ACHN (cell line): ENCODE measurements at regions not wholly inside any gene's neighbourhood (a gene's known extent, or its start where the extent isn't known, plus 50 kb on each side); places are given as distances from the start of the nearest gene placed in this dataset.

Experiments
- DNase-seq: peaks from one replicate; pipeline ENCODE4 v3.0.0-alpha.2; 2015
- in situ Hi-C: cut with HindIII; loops from 2 replicates; pipeline ENCODE4 v1.10.0; 2017; ENCODE audit warnings: low sequenced_read_pairs, low pct_ligation_motif_present, low pct_unique_long_range_greater_than_20kb

DNA sequence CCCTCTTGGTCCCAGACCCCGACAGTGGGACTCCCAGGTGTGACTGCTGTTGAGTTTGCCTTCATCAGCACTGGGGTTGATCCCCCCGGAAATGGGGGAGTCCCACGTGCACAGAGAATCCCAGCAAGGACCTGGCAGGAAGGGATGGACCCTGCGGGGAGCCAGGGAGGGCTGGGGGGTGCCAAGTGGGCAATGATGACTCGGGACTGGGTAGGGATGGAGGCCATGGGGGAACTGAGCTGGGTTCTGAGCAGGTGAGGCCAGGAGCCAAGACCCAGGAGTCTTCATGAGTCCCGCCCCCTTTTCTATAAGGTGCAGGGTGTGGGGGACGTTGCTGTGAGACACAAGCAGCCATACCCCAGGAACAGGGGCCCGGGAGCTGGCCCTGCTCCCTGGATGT lies 103.8 kb downstream of the CRYAA start:
- in situ Hi-C loops = no loop called here
- no peak for DNase-seq

GRCh38 chr21:43271452-43272020 lies 102.7 kb downstream of the CRYAA start:
- no peak for DNase-seq
- in situ Hi-C loops = no loop called here

DNA sequence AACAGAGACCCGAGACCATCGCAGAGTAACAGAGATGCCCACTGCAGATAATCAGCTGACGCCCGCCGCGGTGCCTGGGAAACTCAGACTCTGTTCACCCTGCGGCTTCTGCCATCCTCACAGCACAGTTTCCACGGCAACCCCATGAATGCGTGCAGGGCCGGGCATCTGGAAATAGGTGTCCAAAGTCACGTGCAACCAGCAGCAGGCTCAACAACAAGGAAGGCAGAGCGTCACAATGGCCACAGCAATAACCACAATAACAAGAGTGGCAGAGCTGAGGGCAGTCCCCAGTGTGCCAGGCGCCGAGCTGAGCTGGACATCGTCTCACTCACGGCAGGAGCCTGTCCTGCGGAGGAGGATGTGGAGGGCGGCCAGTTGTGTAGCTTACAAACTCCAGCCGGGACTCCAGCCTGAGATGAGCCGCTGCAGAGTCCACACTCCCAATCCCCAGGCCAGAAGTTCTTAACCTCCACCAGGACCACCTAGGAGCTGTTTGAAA lies 102.0 kb downstream of the CRYAA start:
- no peak for DNase-seq
- in situ Hi-C loops = no loop called here

- DNase-seq = no peak
- in situ Hi-C loops = no loop called here
Measured at GRCh38 chr21:43269957-43270705, 101.3 kb downstream of the CRYAA start.

DNA sequence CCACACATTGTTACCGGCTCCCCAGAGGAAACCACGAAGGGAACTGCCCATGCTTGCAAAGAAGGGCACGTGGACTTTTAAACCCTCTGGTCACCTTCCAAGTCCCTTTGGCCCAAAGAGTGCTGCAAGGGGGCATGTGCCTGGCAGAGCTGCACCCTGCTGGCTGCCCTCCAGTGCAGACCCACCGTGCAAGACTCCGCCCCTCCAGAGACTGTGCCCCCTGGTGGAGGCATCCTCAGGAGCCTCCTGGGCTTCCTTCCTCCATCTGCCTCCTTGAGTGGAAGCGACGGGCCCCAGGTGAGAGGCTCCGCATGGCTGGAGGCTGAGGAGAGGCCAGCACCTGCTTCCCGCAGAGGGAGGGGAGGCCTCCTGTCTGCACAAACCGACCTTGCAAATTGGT lies 100.6 kb downstream of the CRYAA start:
- DNase-seq = peak; percentile 9
- in situ Hi-C loops = no loop called here

- in situ Hi-C loops = no loop called here
- DNase-seq = no peak
Measured at GRCh38 chr21:43268804-43269186, 100.0 kb downstream of the CRYAA start.

GRCh38 chr21:43268086-43268803 lies 99.4 kb downstream of the CRYAA start:
- no peak for DNase-seq
- in situ Hi-C loops = no loop called here

- no peak for DNase-seq
- in situ Hi-C loops = no loop called here
Measured at GRCh38 chr21:43267391-43268085, 98.7 kb downstream of the CRYAA start.

DNA sequence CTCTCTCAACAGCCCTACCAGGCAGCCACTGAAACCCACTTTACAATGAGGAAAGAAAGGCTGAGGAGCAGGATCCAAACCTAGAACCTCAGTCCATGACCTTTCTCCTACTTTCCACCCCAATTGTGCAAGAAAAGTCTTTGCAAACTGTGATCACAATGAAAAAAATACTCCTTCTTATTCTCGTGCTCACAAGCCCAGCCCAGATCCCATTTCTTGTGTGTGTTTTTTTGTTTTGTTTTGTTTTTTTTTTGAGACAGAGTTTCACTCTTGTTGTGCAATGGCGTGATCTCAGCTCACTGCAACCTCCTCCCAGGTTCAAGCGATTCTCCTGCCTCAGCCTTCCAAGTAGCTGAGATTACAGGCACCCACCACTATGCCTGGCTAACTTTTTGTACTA lies 97.7 kb downstream of the CRYAA start:
- in situ Hi-C loops = no loop called here
- DNase-seq = no peak

DNA sequence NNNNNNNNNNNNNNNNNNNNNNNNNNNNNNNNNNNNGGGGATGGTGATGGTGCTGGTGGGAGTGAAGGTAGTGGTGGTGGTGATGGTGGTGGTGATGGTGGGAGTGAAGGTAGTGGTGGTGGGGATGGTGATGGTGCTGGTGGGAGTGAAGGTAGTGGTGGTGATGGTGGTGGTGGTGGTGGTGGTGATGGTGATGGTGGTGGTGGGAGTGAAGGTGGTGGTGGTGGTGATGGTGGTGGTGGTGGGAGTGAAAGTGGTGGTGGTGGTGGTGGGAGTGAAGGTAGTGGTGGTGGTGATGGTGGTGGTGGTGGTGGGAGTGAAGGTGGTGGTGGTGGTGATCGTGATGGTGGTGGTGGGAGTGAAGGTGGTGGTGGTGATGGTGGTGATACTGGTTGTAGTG lies 93.6 kb downstream of the CRYAA start:
- in situ Hi-C loops = no loop called here
- no peak for DNase-seq
